ENCODE measurements at regions not wholly inside any gene's neighbourhood (a gene's known extent, or its start where the extent isn't known, plus 50 kb on each side); places are given as distances from the start of the nearest gene placed in this dataset.

GRCh38 chr14:42947991-42948390 is 1341.3 kb downstream of the LRFN5 start:
- no peak for TF ChIP-seq SNAI2 (CRISPR knock-in tag; IDR thresholded peaks at IDR 0.05)
- TF ChIP-seq ZNF565 (CRISPR knock-in tag; conservative IDR thresholded peaks at IDR 0.05; ENCODE audit: low read depth), result no peak
- no peak for TF ChIP-seq ZFP3 (CRISPR knock-in tag; IDR thresholded peaks at IDR 0.05)
- TF ChIP-seq ZFP30 (CRISPR knock-in tag; IDR thresholded peaks at IDR 0.05), result no peak
- TF ChIP-seq, protein P1, sequence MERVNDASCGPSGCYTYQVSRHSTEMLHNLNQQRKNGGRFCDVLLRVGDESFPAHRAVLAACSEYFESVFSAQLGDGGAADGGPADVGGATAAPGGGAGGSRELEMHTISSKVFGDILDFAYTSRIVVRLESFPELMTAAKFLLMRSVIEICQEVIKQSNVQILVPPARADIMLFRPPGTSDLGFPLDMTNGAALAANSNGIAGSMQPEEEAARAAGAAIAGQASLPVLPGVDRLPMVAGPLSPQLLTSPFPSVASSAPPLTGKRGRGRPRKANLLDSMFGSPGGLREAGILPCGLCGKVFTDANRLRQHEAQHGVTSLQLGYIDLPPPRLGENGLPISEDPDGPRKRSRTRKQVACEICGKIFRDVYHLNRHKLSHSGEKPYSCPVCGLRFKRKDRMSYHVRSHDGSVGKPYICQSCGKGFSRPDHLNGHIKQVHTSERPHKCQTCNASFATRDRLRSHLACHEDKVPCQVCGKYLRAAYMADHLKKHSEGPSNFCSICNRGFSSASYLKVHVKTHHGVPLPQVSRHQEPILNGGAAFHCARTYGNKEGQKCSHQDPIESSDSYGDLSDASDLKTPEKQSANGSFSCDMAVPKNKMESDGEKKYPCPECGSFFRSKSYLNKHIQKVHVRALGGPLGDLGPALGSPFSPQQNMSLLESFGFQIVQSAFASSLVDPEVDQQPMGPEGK (CRISPR knock-in tag; IDR thresholded peaks at IDR 0.05; ENCODE audit: borderline replicate concordance), result no peak
- TF ChIP-seq CREB5 (CRISPR knock-in tag; IDR thresholded peaks at IDR 0.05; ENCODE audit: low read depth), result no peak
- TF ChIP-seq ARNTL (CRISPR knock-in tag; IDR thresholded peaks at IDR 0.05; ENCODE audit: borderline replicate concordance, low read depth), result no peak
- TF ChIP-seq CSDC2 (CRISPR knock-in tag; IDR thresholded peaks at IDR 0.05), result no peak
- TF ChIP-seq BACH2 (CRISPR knock-in tag; IDR thresholded peaks at IDR 0.05; ENCODE audit: borderline replicate concordance), result no peak
- TF ChIP-seq ZNF70 (CRISPR knock-in tag; IDR thresholded peaks at IDR 0.05), result no peak
- TF ChIP-seq OSR1 (CRISPR knock-in tag; IDR thresholded peaks at IDR 0.05), result no peak
- TF ChIP-seq, protein P2, sequence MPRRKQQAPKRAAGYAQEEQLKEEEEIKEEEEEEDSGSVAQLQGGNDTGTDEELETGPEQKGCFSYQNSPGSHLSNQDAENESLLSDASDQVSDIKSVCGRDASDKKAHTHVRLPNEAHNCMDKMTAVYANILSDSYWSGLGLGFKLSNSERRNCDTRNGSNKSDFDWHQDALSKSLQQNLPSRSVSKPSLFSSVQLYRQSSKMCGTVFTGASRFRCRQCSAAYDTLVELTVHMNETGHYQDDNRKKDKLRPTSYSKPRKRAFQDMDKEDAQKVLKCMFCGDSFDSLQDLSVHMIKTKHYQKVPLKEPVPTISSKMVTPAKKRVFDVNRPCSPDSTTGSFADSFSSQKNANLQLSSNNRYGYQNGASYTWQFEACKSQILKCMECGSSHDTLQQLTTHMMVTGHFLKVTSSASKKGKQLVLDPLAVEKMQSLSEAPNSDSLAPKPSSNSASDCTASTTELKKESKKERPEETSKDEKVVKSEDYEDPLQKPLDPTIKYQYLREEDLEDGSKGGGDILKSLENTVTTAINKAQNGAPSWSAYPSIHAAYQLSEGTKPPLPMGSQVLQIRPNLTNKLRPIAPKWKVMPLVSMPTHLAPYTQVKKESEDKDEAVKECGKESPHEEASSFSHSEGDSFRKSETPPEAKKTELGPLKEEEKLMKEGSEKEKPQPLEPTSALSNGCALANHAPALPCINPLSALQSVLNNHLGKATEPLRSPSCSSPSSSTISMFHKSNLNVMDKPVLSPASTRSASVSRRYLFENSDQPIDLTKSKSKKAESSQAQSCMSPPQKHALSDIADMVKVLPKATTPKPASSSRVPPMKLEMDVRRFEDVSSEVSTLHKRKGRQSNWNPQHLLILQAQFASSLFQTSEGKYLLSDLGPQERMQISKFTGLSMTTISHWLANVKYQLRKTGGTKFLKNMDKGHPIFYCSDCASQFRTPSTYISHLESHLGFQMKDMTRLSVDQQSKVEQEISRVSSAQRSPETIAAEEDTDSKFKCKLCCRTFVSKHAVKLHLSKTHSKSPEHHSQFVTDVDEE (CRISPR knock-in tag; IDR thresholded peaks at IDR 0.05), result no peak
- no peak for TF ChIP-seq TOX (CRISPR knock-in tag; IDR thresholded peaks at IDR 0.05; ENCODE audit: borderline replicate concordance)
- TF ChIP-seq, protein P3, sequence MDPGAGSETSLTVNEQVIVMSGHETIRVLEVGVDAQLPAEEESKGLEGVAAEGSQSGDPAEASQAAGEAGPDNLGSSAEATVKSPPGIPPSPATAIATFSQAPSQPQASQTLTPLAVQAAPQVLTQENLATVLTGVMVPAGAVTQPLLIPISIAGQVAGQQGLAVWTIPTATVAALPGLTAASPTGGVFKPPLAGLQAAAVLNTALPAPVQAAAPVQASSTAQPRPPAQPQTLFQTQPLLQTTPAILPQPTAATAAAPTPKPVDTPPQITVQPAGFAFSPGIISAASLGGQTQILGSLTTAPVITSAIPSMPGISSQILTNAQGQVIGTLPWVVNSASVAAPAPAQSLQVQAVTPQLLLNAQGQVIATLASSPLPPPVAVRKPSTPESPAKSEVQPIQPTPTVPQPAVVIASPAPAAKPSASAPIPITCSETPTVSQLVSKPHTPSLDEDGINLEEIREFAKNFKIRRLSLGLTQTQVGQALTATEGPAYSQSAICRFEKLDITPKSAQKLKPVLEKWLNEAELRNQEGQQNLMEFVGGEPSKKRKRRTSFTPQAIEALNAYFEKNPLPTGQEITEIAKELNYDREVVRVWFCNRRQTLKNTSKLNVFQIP (CRISPR knock-in tag; IDR thresholded peaks at IDR 0.05; ENCODE audit: borderline replicate concordance, low read depth), result no peak
